Fibroblast of lung (primary cell): ENCODE measurements at regions not wholly inside any gene's neighbourhood (a gene's known extent, or its start where the extent isn't known, plus 50 kb on each side); places are given as distances from the start of the nearest gene placed in this dataset.

Experiments used
- EZH2 ChIP-seq: IDR thresholded peaks from 2 replicates; pipeline ENCODE4 v1.5.1; 2012; ENCODE audit warnings: low read length, control low read depth, mild to moderate bottlenecking; ENCODE audit errors: missing control alignments
- TF ChIP-seq, protein P1 (sequence below), 2 donors: IDR thresholded peaks in 1 of 2; conservative IDR thresholded peaks in 1 of 2; 1 replicate in 1 of 2; 2 replicates in 1 of 2; pipeline ENCODE4 v1.5.1; 2011 to 2012; ENCODE audit warnings: low read length in 2 of 2, control low read depth in 1 of 2, inconsistent platforms in 1 of 2, low read depth in 1 of 2, mild to moderate bottlenecking in 1 of 2

DNA sequence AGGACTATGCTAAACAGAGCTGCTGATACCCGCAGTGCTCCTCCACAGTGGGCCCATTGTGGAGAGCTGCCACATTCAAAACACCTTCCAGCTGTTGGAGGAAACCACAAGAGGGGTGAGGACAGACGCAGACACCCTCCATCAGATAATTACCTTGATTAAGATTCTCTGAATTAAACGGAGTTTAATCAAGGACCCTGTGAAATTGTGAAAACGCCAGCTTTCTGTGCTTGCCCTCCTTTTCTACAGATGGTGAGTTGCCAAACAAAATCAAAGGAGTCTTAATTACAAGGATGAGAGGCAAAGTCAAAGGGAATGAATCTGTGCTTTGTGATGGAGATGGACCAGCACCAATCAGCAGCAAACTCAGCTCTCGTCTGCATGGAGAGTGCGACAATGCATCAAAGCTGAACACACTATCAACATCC lies 596.1 kb downstream of the ELAVL2 start:
- no peak for TF ChIP-seq EZH2
- TF ChIP-seq, protein P1, sequence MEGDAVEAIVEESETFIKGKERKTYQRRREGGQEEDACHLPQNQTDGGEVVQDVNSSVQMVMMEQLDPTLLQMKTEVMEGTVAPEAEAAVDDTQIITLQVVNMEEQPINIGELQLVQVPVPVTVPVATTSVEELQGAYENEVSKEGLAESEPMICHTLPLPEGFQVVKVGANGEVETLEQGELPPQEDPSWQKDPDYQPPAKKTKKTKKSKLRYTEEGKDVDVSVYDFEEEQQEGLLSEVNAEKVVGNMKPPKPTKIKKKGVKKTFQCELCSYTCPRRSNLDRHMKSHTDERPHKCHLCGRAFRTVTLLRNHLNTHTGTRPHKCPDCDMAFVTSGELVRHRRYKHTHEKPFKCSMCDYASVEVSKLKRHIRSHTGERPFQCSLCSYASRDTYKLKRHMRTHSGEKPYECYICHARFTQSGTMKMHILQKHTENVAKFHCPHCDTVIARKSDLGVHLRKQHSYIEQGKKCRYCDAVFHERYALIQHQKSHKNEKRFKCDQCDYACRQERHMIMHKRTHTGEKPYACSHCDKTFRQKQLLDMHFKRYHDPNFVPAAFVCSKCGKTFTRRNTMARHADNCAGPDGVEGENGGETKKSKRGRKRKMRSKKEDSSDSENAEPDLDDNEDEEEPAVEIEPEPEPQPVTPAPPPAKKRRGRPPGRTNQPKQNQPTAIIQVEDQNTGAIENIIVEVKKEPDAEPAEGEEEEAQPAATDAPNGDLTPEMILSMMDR (conservative IDR thresholded peaks at IDR 0.05 in 1 of 2, IDR thresholded peaks at IDR 0.05 in 1 of 2; ENCODE audit: low read depth in 1 of 2, low read length in 2 of 2): no peak
